ENCODE measurements at regions not wholly inside any gene's neighbourhood (a gene's known extent, or its start where the extent isn't known, plus 50 kb on each side); places are given as distances from the start of the nearest gene placed in this dataset.

DNA sequence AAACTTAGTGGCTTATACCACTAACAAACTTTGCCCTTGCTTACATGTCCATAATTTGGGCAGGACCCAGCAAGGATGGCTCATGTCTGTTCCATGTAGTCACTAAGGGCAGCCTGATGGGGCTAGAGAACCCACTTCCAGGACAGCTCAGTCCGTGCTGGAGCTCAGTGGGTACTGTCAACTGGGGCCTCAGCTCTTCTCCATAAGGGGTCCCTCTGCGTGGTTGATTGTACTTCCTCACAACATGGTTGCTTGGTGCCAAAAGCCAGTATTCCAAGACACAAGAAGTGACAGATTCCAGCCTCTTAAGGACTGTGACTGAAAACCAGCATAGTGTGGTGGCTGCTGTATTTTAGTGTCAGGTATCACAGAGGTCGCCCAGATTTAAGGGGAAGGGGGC is 675.2 kb downstream of the TBC1D22A start:
- no peak overlapping the region for H3K4me3 ChIP-seq (ENCODE audit: low read length)
- no peaks in the 10 kb centered on the region for H3K9me3 ChIP-seq (ENCODE audit: low read length)
- no peaks in the 10 kb centered on the region for H3K4me1 ChIP-seq (ENCODE audit: insufficient read depth, low read length)
- no peaks in the 10 kb centered on the region for H3K36me3 ChIP-seq (ENCODE audit: insufficient read depth, low read length)
- H3K27me3 ChIP-seq (ENCODE audit: insufficient read depth, low read length) = no peaks in the 10 kb centered on the region
- H2AFZ ChIP-seq (ENCODE audit: low read depth, low read length) = no peak overlapping the region

DNA sequence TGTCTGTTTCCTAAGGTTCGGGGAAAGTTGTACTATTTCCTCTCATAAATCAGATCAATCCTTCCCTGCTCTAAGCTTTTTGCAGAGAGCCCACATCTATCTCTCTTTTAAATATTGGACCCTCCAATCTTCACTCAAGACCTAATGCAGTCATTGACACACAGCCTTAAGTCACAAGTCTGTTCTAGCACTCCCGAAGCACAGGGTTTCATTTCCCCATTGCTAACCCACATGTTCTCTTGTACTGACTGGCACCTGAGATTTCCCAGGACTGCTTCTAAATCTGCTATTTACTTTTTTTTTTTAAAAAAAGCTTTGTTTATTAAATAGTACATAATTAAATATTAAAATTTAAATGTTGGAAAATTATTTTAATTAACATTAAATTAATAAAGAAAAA is 674.7 kb downstream of the TBC1D22A start:
- Histone ChIP-seq H2AFZ (ENCODE audit: low read depth, low read length) (no peak overlapping the region), H3K36me3 (ENCODE audit: insufficient read depth, low read length) (no peaks in the 10 kb centered on the region), H3K4me3 (ENCODE audit: low read length) (no peak overlapping the region), H3K27me3 (ENCODE audit: insufficient read depth, low read length) (no peaks in the 10 kb centered on the region), H3K4me1 (ENCODE audit: insufficient read depth, low read length) (no peaks in the 10 kb centered on the region), H3K9me3 (ENCODE audit: low read length) (no peaks in the 10 kb centered on the region)

DNA sequence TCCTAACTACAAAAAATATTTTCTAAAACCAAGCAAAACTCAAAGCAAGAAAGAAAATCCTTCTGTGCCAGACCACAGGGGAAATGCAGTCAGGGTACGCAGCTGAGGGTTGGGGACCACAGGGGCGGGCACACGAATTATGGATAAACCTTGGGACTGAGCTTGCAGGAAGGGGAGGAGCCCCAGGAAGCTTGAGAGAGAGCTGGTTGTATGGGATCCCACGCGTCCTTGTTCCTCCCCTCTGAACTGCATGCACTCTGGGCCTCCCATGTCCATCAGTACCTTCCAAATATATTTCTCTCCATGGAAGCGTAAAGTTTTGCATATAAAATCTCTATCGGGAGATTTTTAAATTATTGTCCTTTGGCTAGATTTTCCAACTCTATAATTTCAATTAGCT is 673.4 kb downstream of the TBC1D22A start:
- Histone ChIP-seq H3K4me1 (ENCODE audit: insufficient read depth, low read length) (no peaks in the 10 kb centered on the region), H3K4me3 (ENCODE audit: low read length) (no peak overlapping the region), H3K9me3 (ENCODE audit: low read length) (no peaks in the 10 kb centered on the region), H3K36me3 (ENCODE audit: insufficient read depth, low read length) (no peaks in the 10 kb centered on the region), H3K27me3 (ENCODE audit: insufficient read depth, low read length) (no peaks in the 10 kb centered on the region), H2AFZ (ENCODE audit: low read depth, low read length) (no peak overlapping the region)

DNA sequence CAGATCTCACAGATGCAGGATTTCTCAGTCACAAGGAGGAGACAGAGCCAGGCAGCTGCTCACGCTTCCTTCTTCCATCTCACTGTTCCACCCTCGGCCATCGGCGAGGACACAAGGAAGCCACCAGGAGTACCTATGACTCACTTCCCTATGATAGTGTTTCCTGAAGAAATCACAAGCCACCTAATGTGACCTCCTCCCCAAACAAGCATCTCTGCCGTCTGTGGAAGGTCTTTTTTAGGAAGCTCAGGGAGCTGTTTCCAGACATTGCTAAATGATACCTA is 672.7 kb downstream of the TBC1D22A start:
- no peaks in the 10 kb centered on the region for H3K36me3 ChIP-seq (ENCODE audit: insufficient read depth, low read length)
- H3K4me1 ChIP-seq (ENCODE audit: insufficient read depth, low read length) = no peaks in the 10 kb centered on the region
- H3K9me3 ChIP-seq (ENCODE audit: low read length) = no peaks in the 10 kb centered on the region
- H2AFZ ChIP-seq (ENCODE audit: low read depth, low read length) = no peak overlapping the region
- H3K4me3 ChIP-seq (ENCODE audit: low read length) = no peak overlapping the region
- no peaks in the 10 kb centered on the region for H3K27me3 ChIP-seq (ENCODE audit: insufficient read depth, low read length)

- no peaks in the 10 kb centered on the region for H3K36me3 ChIP-seq (ENCODE audit: insufficient read depth, low read length)
- no peak overlapping the region for H2AFZ ChIP-seq (ENCODE audit: low read depth, low read length)
- H3K4me1 ChIP-seq (ENCODE audit: insufficient read depth, low read length) = no peaks in the 10 kb centered on the region
- no peak overlapping the region for H3K4me3 ChIP-seq (ENCODE audit: low read length)
- no peaks in the 10 kb centered on the region for H3K9me3 ChIP-seq (ENCODE audit: low read length)
- no peaks in the 10 kb centered on the region for H3K27me3 ChIP-seq (ENCODE audit: insufficient read depth, low read length)
Measured at GRCh38 chr22:47434336-47435203, 672.1 kb downstream of the TBC1D22A start.

DNA sequence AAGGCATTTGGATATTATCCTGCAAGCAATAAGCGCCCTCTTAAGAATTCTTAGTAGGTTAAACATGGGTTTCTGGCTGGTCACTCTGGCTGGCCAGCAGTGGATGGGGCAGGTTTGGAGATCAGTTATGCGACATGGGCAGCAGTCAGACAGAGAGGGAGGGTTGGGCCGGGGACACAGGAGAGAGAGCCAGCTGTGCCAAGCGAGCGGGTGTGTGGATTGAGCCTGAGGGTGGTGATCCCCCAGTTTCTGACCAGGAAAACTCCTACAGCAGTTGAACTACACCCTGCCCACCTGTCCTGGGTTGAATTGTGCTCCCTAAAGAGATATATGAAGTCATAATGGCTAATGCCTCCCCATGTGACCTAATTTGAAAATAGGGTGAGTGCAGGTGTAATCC is 671.2 kb downstream of the TBC1D22A start:
- H3K27me3 ChIP-seq (ENCODE audit: insufficient read depth, low read length) = no peaks in the 10 kb centered on the region
- H3K4me3 ChIP-seq (ENCODE audit: low read length) = no peak overlapping the region
- no peaks in the 10 kb centered on the region for H3K36me3 ChIP-seq (ENCODE audit: insufficient read depth, low read length)
- no peaks in the 10 kb centered on the region for H3K9me3 ChIP-seq (ENCODE audit: low read length)
- H3K4me1 ChIP-seq (ENCODE audit: insufficient read depth, low read length) = no peaks in the 10 kb centered on the region
- no peak overlapping the region for H2AFZ ChIP-seq (ENCODE audit: low read depth, low read length)

DNA sequence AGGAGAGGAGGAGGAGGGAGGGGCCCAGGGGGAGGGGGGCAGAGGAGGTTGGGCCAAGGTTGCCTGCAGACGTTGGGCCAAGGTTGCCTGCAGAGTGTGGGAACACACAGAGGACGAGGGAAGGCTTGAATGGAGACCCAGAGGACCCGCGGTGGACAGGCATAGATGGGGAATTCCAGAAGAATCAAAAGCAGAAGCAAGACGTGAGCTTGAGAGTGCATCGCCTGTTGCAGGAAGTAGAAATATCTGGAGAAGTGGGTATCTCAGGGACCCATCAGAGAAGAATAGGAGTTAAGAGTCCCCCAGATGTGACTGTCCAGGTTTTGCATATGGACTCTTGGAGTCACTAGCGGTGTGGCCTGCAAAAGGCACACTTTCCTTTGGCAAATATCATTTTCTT is 670.2 kb downstream of the TBC1D22A start:
- Histone ChIP-seq H2AFZ (ENCODE audit: low read depth, low read length) (no peak overlapping the region), H3K9me3 (ENCODE audit: low read length) (no peaks in the 10 kb centered on the region), H3K4me3 (ENCODE audit: low read length) (no peak overlapping the region), H3K36me3 (ENCODE audit: insufficient read depth, low read length) (no peaks in the 10 kb centered on the region), H3K4me1 (ENCODE audit: insufficient read depth, low read length) (no peaks in the 10 kb centered on the region), H3K27me3 (ENCODE audit: insufficient read depth, low read length) (no peaks in the 10 kb centered on the region)

DNA sequence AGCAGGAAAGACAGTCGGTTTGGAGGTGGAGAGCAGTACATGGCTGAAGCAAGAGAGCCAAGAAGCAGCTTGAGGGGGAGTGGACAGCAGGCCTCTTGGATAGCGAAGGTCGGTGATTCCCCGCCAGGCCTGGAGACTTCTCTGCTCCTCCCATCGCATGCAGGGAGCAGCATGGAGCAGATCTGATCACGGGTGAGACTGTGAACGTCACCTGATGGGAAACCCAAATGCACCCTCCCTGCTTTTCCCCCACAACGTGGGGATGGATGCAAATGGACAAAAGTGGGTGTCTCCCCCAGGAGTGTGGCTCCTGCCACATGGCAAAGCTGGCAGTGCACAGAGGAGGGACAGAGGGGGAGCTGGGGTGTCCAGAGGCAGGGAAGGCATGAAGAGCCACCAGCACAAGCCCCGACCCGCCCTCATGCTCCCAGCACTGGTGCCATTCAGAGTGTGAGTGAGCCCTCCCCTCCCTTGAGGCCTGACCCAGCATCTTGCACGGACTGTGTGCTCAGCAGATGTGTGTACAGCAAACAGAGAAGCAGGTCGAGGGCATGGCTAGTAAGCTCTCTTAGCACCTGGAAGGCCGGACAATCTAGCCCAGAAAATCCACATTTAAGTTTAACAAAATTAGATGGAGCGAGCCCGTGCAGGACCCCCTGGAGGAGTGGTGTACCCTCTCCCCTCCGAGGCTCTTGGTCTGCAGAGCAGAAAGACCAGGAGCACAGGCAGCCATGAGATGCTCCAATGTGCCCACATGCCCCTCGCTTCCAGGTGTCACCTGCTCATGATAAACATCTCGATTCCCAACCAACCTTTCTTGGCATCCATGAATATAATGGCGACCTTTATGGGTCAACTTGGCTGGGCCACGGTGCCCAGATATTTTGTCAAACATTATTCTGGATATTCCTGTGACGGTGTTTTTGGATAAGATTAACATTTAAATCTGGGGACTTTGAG is 661.7 kb downstream of the TBC1D22A start:
- H3K27me3 ChIP-seq (ENCODE audit: insufficient read depth, low read length) = peaks cover 3% of the 10 kb centered on the region
- H3K4me1 ChIP-seq (ENCODE audit: insufficient read depth, low read length) = no peaks in the 10 kb centered on the region
- no peak overlapping the region for H3K4me3 ChIP-seq (ENCODE audit: low read length)
- H3K36me3 ChIP-seq (ENCODE audit: insufficient read depth, low read length) = no peaks in the 10 kb centered on the region
- H3K9me3 ChIP-seq (ENCODE audit: low read length) = no peaks in the 10 kb centered on the region
- H2AFZ ChIP-seq (ENCODE audit: low read depth, low read length) = no peak overlapping the region

- Histone ChIP-seq H3K4me1 (ENCODE audit: insufficient read depth, low read length) (no peaks in the 10 kb centered on the region), H2AFZ (ENCODE audit: low read depth, low read length) (no peak overlapping the region), H3K9me3 (ENCODE audit: low read length) (no peaks in the 10 kb centered on the region), H3K4me3 (ENCODE audit: low read length) (no peak overlapping the region), H3K36me3 (ENCODE audit: insufficient read depth, low read length) (no peaks in the 10 kb centered on the region), H3K27me3 (ENCODE audit: insufficient read depth, low read length) (peaks cover 3% of the 10 kb centered on the region)
Measured at GRCh38 chr22:47423266-47423665, 660.8 kb downstream of the TBC1D22A start.

DNA sequence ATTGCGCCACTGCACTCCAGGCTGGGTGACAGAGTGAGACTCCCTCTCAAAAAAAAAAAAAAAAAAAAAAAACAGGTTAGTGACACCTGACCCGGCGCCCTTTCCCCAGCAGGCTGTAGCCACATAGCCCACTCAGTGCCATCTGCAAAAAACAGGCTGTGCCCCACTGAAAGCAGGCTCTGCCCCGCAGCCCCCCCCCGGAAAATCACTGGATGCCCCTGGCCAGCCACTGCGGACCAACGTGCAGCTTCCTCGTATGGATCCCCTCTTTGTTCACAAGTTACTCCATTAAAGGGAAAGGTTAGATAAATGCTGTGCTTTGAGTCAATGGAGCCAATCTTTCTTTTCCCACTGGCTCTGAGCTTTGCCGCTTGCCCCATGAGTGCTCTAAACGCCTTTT is 660.3 kb downstream of the TBC1D22A start:
- Histone ChIP-seq H3K4me3 (ENCODE audit: low read length) (no peak overlapping the region), H3K27me3 (ENCODE audit: insufficient read depth, low read length) (peaks cover 3% of the 10 kb centered on the region), H3K36me3 (ENCODE audit: insufficient read depth, low read length) (no peaks in the 10 kb centered on the region), H2AFZ (ENCODE audit: low read depth, low read length) (no peak overlapping the region), H3K4me1 (ENCODE audit: insufficient read depth, low read length) (no peaks in the 10 kb centered on the region), H3K9me3 (ENCODE audit: low read length) (no peaks in the 10 kb centered on the region)

DNA sequence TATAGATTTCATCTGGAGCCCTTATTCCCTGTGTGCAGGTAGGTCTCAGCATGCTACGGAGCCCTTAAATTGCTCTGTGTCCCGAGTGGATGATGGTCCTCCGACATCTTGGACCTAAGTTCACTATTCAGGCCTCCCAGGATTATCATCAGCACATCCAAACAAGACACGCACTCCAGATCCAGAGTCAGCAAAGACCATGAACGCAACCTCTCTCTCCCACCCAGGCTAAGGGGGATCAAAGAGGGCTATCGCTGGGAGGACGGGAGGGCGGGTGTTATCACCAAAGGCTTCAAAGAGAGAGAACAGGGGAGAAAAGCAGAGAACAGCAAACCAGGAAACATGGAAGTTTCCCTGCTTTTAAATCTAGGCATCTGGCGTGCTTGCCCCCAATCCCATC is 659.4 kb downstream of the TBC1D22A start:
- no peaks in the 10 kb centered on the region for H3K9me3 ChIP-seq (ENCODE audit: low read length)
- H3K36me3 ChIP-seq (ENCODE audit: insufficient read depth, low read length) = no peaks in the 10 kb centered on the region
- H3K4me3 ChIP-seq (ENCODE audit: low read length) = no peak overlapping the region
- H3K4me1 ChIP-seq (ENCODE audit: insufficient read depth, low read length) = no peaks in the 10 kb centered on the region
- H2AFZ ChIP-seq (ENCODE audit: low read depth, low read length) = no peak overlapping the region
- peaks cover 3% of the 10 kb centered on the region for H3K27me3 ChIP-seq (ENCODE audit: insufficient read depth, low read length)

DNA sequence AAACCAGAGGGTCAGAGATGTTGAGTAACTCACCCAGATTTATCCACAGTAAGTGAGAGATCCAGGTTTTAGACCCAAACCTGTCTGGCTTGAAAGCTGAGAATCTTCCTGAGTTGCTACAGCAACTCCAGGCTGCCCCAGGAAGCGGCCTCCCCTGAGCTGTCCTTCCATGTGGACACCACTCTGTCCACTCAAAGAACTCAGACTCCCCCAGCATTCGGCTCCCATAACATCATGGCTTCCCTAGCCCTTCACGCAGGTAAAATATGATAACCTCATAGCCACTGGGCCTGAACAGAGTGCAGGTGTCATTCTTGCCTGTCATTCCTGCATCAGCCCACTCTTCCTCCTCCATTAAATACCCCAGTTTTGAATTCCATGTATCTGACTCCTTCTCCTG is 657.8 kb downstream of the TBC1D22A start:
- Histone ChIP-seq H2AFZ (ENCODE audit: low read depth, low read length) (no peak overlapping the region), H3K27me3 (ENCODE audit: insufficient read depth, low read length) (peaks cover 3% of the 10 kb centered on the region), H3K9me3 (ENCODE audit: low read length) (no peaks in the 10 kb centered on the region), H3K4me3 (ENCODE audit: low read length) (no peak overlapping the region), H3K36me3 (ENCODE audit: insufficient read depth, low read length) (no peaks in the 10 kb centered on the region), H3K4me1 (ENCODE audit: insufficient read depth, low read length) (no peaks in the 10 kb centered on the region)

DNA sequence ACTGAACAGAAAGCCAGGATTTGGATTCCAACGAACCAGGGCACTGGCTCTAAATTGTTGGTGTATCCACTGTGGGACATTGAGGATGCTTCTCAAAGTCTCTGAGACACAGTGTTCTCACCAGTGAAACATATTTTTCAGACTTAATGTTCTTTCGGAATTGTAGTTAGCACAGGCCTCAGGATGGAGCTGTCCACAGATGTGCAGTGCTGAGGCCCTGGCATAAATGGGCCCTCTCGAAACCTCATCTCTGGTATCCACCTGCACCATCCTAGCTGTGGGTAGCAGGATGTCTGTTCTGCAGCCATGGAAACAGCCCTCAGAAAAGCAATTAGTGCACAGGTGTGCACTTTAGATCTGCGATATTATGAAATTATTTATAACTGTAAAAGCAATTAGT is 656.8 kb downstream of the TBC1D22A start:
- H2AFZ ChIP-seq (ENCODE audit: low read depth, low read length) = no peak overlapping the region
- H3K4me3 ChIP-seq (ENCODE audit: low read length) = no peak overlapping the region
- H3K4me1 ChIP-seq (ENCODE audit: insufficient read depth, low read length) = no peaks in the 10 kb centered on the region
- peaks cover 3% of the 10 kb centered on the region for H3K27me3 ChIP-seq (ENCODE audit: insufficient read depth, low read length)
- H3K36me3 ChIP-seq (ENCODE audit: insufficient read depth, low read length) = no peaks in the 10 kb centered on the region
- H3K9me3 ChIP-seq (ENCODE audit: low read length) = no peaks in the 10 kb centered on the region

All from neuron (in vitro differentiated cells).